ENCODE measurements at regions not wholly inside any gene's neighbourhood (a gene's known extent, or its start where the extent isn't known, plus 50 kb on each side); places are given as distances from the start of the nearest gene placed in this dataset.

GRCh38 chr12:92359581-92360209 is 214.0 kb upstream of the BTG1 start:
- no peak overlapping the region for H3K4me3 Mint-ChIP-seq
- peaks cover 15% of the 10 kb centered on the region for H3K4me1 Mint-ChIP-seq
- no peaks in the 10 kb centered on the region for H3K27me3 Mint-ChIP-seq (ENCODE audit: insufficient read depth, low read depth, poor library complexity)
- DNase-seq (ENCODE audit: low spot score) (no peak), ATAC-seq (no peak)
- H3K9me3 Mint-ChIP-seq, result no peaks in the 10 kb centered on the region
- no peak overlapping the region for H3K27ac Mint-ChIP-seq
- H3K27me3 ChIP-seq (ENCODE audit: insufficient read depth), result no peaks in the 10 kb centered on the region
- peaks cover 2% of the 10 kb centered on the region; the same call in 1 of the 2 replicates for H3K9me2 ChIP-seq (ENCODE audit: insufficient read depth)
- H3K36me3 ChIP-seq (ENCODE audit: insufficient read depth), result no peaks in the 10 kb centered on the region
- no peaks in the 10 kb centered on the region for H4K20me1 ChIP-seq (replicated peaks; ENCODE audit: insufficient read depth)
- no peak overlapping the region for H2AFZ ChIP-seq
- H3K36me3 Mint-ChIP-seq (ENCODE audit: low read depth), result no peaks in the 10 kb centered on the region
- H3K27ac ChIP-seq (ENCODE audit: low read depth), result no peak overlapping the region
- H3K4me2 ChIP-seq, result no peak overlapping the region
- TF ChIP-seq NANOG (IDR thresholded peaks at IDR 0.05; ENCODE audit: borderline replicate concordance) (no peak), ETS1 (IDR thresholded peaks at IDR 0.05) (no peak), ZNF114 (CRISPR knock-in tag; IDR thresholded peaks at IDR 0.05) (no peak), STAT1 (IDR thresholded peaks at IDR 0.05; ENCODE audit: unreplicated experiment) (no peak), ZNF331 (CRISPR knock-in tag; IDR thresholded peaks at IDR 0.05; ENCODE audit: low read depth) (no peak), ZNF462 (CRISPR knock-in tag; IDR thresholded peaks at IDR 0.05) (no peak), EZH2phosphoT487 (IDR thresholded peaks at IDR 0.05; ENCODE audit: unreplicated experiment) (no peak), POLR2AphosphoS5 (IDR thresholded peaks at IDR 0.05; ENCODE audit: low read depth) (no peak), REST (IDR thresholded peaks at IDR 0.05; ENCODE audit: unreplicated experiment) (no peak), JUNB (IDR thresholded peaks at IDR 0.05; ENCODE audit: unreplicated experiment) (no peak), CREB1 (CRISPR knock-in tag; IDR thresholded peaks at IDR 0.05; ENCODE audit: low read depth) (no peak), CTCF (conservative IDR thresholded peaks at IDR 0.05; ENCODE audit: low read depth in 2 of 2) (no peak), EZH2 (IDR thresholded peaks at IDR 0.05; ENCODE audit: low read depth, unreplicated experiment) (no peak)
- H3K79me2 ChIP-seq (replicated peaks; ENCODE audit: insufficient read depth), result no peaks in the 10 kb centered on the region
- no peaks in the 10 kb centered on the region for H3F3A ChIP-seq (replicated peaks; ENCODE audit: low read depth)
- peaks cover 8% of the 10 kb centered on the region; the same call in 1 of the 2 replicates for H3K4me1 ChIP-seq (ENCODE audit: insufficient read depth)
- no peak overlapping the region for H3K4me3 ChIP-seq

Measured in GM23338 (cell line).